ENCODE measurements at regions not wholly inside any gene's neighbourhood (a gene's known extent, or its start where the extent isn't known, plus 50 kb on each side); places are given as distances from the start of the nearest gene placed in this dataset.

DNA sequence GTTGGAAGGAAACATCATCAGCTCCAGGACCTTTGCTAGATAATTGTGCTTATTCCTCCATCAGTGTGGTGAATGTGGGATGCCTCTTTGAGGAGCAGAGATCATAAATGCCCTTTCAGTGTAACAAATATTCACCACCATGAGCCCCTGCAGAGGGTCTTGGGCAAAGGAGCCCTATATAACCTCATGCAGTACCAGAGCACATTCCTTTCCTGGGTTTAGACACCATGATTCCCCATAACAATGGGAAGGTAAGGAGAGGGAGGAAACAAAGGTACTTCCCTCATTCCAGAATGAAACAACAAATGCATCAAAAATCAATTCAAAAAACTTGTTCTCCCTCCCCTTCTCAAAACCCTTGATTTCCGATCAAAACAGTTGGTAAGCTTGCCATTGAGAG is 103.4 kb upstream of the PROX1 start:
- ChIA-PET CTCF (no interaction called here), POLR2A (ENCODE audit: unreplicated experiment) (no interaction called here)
- H3K79me2 ChIP-seq (ENCODE audit: low read length) = no peaks in the 10 kb centered on the region
- intact Hi-C loops (cut with micrococcal nuclease) = no loop called here
- H3K9me2 ChIP-seq (replicated peaks; ENCODE audit: low read length) = no peaks in the 10 kb centered on the region
- H3K9ac ChIP-seq (ENCODE audit: low read length) = no peak overlapping the region
- no peak for DNase-seq
- H3K9me3 ChIP-seq (ENCODE audit: low read length) = no peaks in the 10 kb centered on the region
- H3K4me1 ChIP-seq (ENCODE audit: insufficient read depth, low read length) = no peaks in the 10 kb centered on the region
- no peak for ATAC-seq
- BruUV-seq (replicated peaks) = no TSS peak
- TF ChIP-seq, protein P1, sequence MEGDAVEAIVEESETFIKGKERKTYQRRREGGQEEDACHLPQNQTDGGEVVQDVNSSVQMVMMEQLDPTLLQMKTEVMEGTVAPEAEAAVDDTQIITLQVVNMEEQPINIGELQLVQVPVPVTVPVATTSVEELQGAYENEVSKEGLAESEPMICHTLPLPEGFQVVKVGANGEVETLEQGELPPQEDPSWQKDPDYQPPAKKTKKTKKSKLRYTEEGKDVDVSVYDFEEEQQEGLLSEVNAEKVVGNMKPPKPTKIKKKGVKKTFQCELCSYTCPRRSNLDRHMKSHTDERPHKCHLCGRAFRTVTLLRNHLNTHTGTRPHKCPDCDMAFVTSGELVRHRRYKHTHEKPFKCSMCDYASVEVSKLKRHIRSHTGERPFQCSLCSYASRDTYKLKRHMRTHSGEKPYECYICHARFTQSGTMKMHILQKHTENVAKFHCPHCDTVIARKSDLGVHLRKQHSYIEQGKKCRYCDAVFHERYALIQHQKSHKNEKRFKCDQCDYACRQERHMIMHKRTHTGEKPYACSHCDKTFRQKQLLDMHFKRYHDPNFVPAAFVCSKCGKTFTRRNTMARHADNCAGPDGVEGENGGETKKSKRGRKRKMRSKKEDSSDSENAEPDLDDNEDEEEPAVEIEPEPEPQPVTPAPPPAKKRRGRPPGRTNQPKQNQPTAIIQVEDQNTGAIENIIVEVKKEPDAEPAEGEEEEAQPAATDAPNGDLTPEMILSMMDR (conservative IDR thresholded peaks at IDR 0.05; ENCODE audit: low read depth, low read length) = no peak
- TF ChIP-seq EZH2phosphoT487 (IDR thresholded peaks at IDR 0.05; ENCODE audit: borderline replicate concordance, low read length) (no peak), EZH2 (IDR thresholded peaks at IDR 0.05; ENCODE audit: low read length, unreplicated experiment) (no peak)
- H4K20me1 ChIP-seq (ENCODE audit: low read length) = no peaks in the 10 kb centered on the region
- no peak overlapping the region for H3K27ac ChIP-seq (ENCODE audit: low read length)
- H3K27me3 ChIP-seq (ENCODE audit: low read length) = peaks cover 58% of the 10 kb centered on the region
- no peaks in the 10 kb centered on the region for H3F3A ChIP-seq (ENCODE audit: low read length, unreplicated experiment)
- no peaks in the 10 kb centered on the region for H3K36me3 ChIP-seq (ENCODE audit: low read depth, low read length)
- H2AFZ ChIP-seq (ENCODE audit: low read length) = no peak overlapping the region
- H3K4me2 ChIP-seq (ENCODE audit: low read length) = no peak overlapping the region
- H3K4me3 ChIP-seq (ENCODE audit: low read length) = no peak overlapping the region

DNA sequence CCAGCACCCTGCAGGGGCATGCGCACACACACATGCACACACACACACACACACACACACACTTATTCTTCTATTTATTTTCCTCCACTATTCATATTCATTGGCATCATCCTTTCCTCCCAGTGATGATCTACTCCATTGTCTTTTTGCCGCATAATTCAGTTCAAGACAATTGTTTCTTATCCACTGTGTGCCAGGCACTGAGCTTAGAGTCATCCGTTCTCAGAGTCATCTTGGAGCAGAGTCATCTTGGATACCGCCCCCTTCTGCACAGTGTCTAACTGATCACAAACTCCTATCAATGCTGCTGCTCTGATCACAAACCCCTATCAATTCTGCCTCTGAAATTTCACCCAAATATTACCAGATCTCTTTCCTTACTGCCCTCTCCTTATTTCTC is 102.8 kb upstream of the PROX1 start:
- Histone ChIP-seq H3K27me3 (ENCODE audit: low read length) (peaks cover 58% of the 10 kb centered on the region), H3F3A (ENCODE audit: low read length, unreplicated experiment) (no peaks in the 10 kb centered on the region), H3K79me2 (ENCODE audit: low read length) (no peaks in the 10 kb centered on the region), H4K20me1 (ENCODE audit: low read length) (no peaks in the 10 kb centered on the region), H3K36me3 (ENCODE audit: low read depth, low read length) (no peaks in the 10 kb centered on the region), H3K9ac (ENCODE audit: low read length) (no peak overlapping the region), H3K4me1 (ENCODE audit: insufficient read depth, low read length) (no peaks in the 10 kb centered on the region), H3K4me2 (ENCODE audit: low read length) (no peak overlapping the region), H3K27ac (ENCODE audit: low read length) (no peak overlapping the region), H2AFZ (ENCODE audit: low read length) (no peak overlapping the region), H3K4me3 (ENCODE audit: low read length) (no peak overlapping the region), H3K9me2 (replicated peaks; ENCODE audit: low read length) (no peaks in the 10 kb centered on the region), H3K9me3 (ENCODE audit: low read length) (no peaks in the 10 kb centered on the region)
- ChIA-PET POLR2A (ENCODE audit: unreplicated experiment) (no interaction called here), CTCF (no interaction called here)
- DNase-seq (no peak), ATAC-seq (no peak)
- no peak for TF ChIP-seq EZH2phosphoT487 (IDR thresholded peaks at IDR 0.05; ENCODE audit: borderline replicate concordance, low read length)
- no peak for TF ChIP-seq EZH2 (IDR thresholded peaks at IDR 0.05; ENCODE audit: low read length, unreplicated experiment)
- TF ChIP-seq, protein P1 (conservative IDR thresholded peaks at IDR 0.05; ENCODE audit: low read depth, low read length) = no peak
- BruUV-seq (replicated peaks) = no TSS peak
- intact Hi-C loops (cut with micrococcal nuclease) = no loop called here

DNA sequence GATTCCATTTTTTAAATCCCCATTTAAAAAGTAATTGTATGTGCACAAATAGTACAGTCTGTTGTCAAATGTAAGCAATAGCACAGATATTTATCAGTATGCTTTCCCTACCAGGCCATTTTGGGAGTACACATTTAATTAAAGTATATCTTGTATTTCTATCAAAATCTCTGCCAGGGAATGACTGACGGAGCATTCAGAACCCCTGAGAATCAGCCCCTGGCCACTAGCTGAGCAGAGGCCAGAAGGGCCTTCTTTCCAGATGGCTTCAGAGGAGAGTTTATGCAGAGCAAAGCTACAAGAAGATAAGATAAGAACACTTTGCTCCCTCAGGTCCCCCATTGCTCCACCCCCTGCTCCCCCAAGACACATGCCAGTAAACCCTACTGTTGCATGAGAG is 99.9 kb upstream of the PROX1 start:
- TF ChIP-seq EZH2phosphoT487 (IDR thresholded peaks at IDR 0.05; ENCODE audit: borderline replicate concordance, low read length) (no peak), EZH2 (IDR thresholded peaks at IDR 0.05; ENCODE audit: low read length, unreplicated experiment) (no peak)
- TF ChIP-seq, protein P1 (conservative IDR thresholded peaks at IDR 0.05; ENCODE audit: low read depth, low read length) = no peak
- Histone ChIP-seq H3K4me2 (ENCODE audit: low read length) (no peak overlapping the region), H3F3A (ENCODE audit: low read length, unreplicated experiment) (no peaks in the 10 kb centered on the region), H3K27ac (ENCODE audit: low read length) (no peak overlapping the region), H3K27me3 (ENCODE audit: low read length) (peaks cover 70% of the 10 kb centered on the region), H4K20me1 (ENCODE audit: low read length) (no peaks in the 10 kb centered on the region), H3K4me1 (ENCODE audit: insufficient read depth, low read length) (no peaks in the 10 kb centered on the region), H3K4me3 (ENCODE audit: low read length) (no peak overlapping the region), H3K9me2 (replicated peaks; ENCODE audit: low read length) (no peaks in the 10 kb centered on the region), H2AFZ (ENCODE audit: low read length) (no peak overlapping the region), H3K9me3 (ENCODE audit: low read length) (no peaks in the 10 kb centered on the region), H3K79me2 (ENCODE audit: low read length) (no peaks in the 10 kb centered on the region), H3K36me3 (ENCODE audit: low read depth, low read length) (no peaks in the 10 kb centered on the region), H3K9ac (ENCODE audit: low read length) (no peak overlapping the region)
- ChIA-PET CTCF (no interaction called here), POLR2A (ENCODE audit: unreplicated experiment) (no interaction called here)
- ATAC-seq = no peak
- no TSS peak for BruUV-seq (replicated peaks)
- DNase-seq = no peak
- intact Hi-C loops (cut with micrococcal nuclease) = no loop called here

All from PC-3 (cell line).